Breast epithelium (tissue), 4 donors: ENCODE measurements at regions not wholly inside any gene's neighbourhood (a gene's known extent, or its start where the extent isn't known, plus 50 kb on each side); places are given as distances from the start of the nearest gene placed in this dataset.
"Not testable (repeated sequence)": the region's sequence is repeated elsewhere in the genome, so short reads cannot be mapped to it uniquely, and the experiment has no call there.

ENCODE experiments used
- DNase-seq, 2 donors: peaks; one replicate each; pipeline ENCODE4 v3.0.0-alpha.2; 2019; ENCODE audit warnings: low spot score in 2 of 2
- H3K27ac ChIP-seq, 2 donors: fragments of 200-600 bp; sonication (generic) in 1 of 2; one replicate each; pipeline ENCODE4 v1.5.1; 2016 to 2019; ENCODE audit warnings: mild to moderate bottlenecking in 1 of 2
- H3K27me3 ChIP-seq, 2 donors: fragments of 200-600 bp; sonication (generic) in 1 of 2; one replicate each; pipeline versions ENCODE4 v1.5.1 to v1.6.0; 2017 to 2019; ENCODE audit warnings: control low read depth in 1 of 2, mild to moderate bottlenecking in 1 of 2
- H3K36me3 ChIP-seq: fragments of 200-600 bp; one replicate; pipeline ENCODE4 v1.5.1; 2019
- H3K4me1 ChIP-seq, 2 donors: fragments of 200-600 bp; sonication (generic); one replicate each; pipeline ENCODE4 v1.5.1; 2016 to 2019; ENCODE audit warnings: control low read depth in 1 of 2
- H3K4me3 ChIP-seq, 3 donors: fragments of 200-600 bp; sonication (generic); 1 replicate in 2 of 3; 2 replicates in 1 of 3; pipeline ENCODE4 v1.5.1; 2016 to 2019; ENCODE audit warnings: mild to moderate bottlenecking in 3 of 3, moderate library complexity in 2 of 3
- H3K9me3 ChIP-seq, 2 donors: fragments of 200-600 bp; sonication (generic) in 1 of 2; one replicate each; pipeline ENCODE4 v1.5.1; 2016 to 2019; ENCODE audit warnings: control low read depth in 1 of 2
- CTCF ChIP-seq, 3 donors: fragments of 450-650 bp; IDR thresholded peaks; one replicate each; pipeline ENCODE4 v1.5.1; 2016 to 2017; ENCODE audit warnings: antibody characterized with exemption in 3 of 3, mild to moderate bottlenecking in 3 of 3, moderate library complexity in 3 of 3
- POLR2A ChIP-seq: fragments of 450-650 bp; IDR thresholded peaks from one replicate; pipeline ENCODE4 v1.6.1; 2016; ENCODE audit warnings: antibody characterized with exemption, mild to moderate bottlenecking, moderate library complexity
- POLR2AphosphoS5 ChIP-seq, 3 donors: sonication (generic); formaldehyde crosslinking; IDR thresholded peaks; one replicate each; pipeline ENCODE4 v1.6.1; 2017; ENCODE audit warnings: antibody characterized with exemption in 3 of 3
- intact Hi-C: fragments of 100-400 bp; cut with DNase I; formaldehyde crosslinking; loops from one replicate; pipeline ENCODE4 v1.15.1; 2023; ENCODE audit warnings: low total_unique reads

GRCh38 chr4:152054731-152055130 is 293.9 kb upstream of the GATB start:
- H3K4me1 ChIP-seq: no peaks in the 10 kb centered on the region
- H3K4me3 ChIP-seq: no peak overlapping the region
- no peak for DNase-seq
- H3K36me3 ChIP-seq: no peaks in the 10 kb centered on the region
- peaks cover 0 to 13% of the 10 kb centered on the region in 2 donors for H3K9me3 ChIP-seq
- H3K27ac ChIP-seq: no peak overlapping the region
- intact Hi-C loops: no loop called here
- H3K27me3 ChIP-seq: no peaks in the 10 kb centered on the region
- TF ChIP-seq POLR2A: no peak
- TF ChIP-seq CTCF (IDR thresholded peaks at IDR 0.05): no peak
- TF ChIP-seq POLR2AphosphoS5 (IDR thresholded peaks at IDR 0.05): no peak

GRCh38 chr4:152052451-152053057 is 291.7 kb upstream of the GATB start:
- Histone ChIP-seq H3K4me3 (no peak overlapping the region), H3K27me3 (no peaks in the 10 kb centered on the region), H3K4me1 (no peaks in the 10 kb centered on the region), H3K36me3 (no peaks in the 10 kb centered on the region), H3K27ac (no peak overlapping the region), H3K9me3 (peaks cover 0 to 7% of the 10 kb centered on the region in 2 donors)
- intact Hi-C loops: no loop called here
- TF ChIP-seq POLR2A (no peak), POLR2AphosphoS5 (IDR thresholded peaks at IDR 0.05) (no peak), CTCF (IDR thresholded peaks at IDR 0.05) (no peak)
- no peak for DNase-seq

GRCh38 chr4:152051332-152051731 is 290.5 kb upstream of the GATB start:
- H3K9me3 ChIP-seq, H3K27me3 ChIP-seq, DNase-seq, H3K36me3 ChIP-seq, intact Hi-C loops, H3K4me1 ChIP-seq, H3K4me3 ChIP-seq, H3K27ac ChIP-seq: not testable (repeated sequence)

GRCh38 chr4:152050106-152050505 is 289.3 kb upstream of the GATB start:
- no peak for DNase-seq
- intact Hi-C loops: no loop called here
- H3K27me3 ChIP-seq: no peaks in the 10 kb centered on the region
- H3K36me3 ChIP-seq: no peaks in the 10 kb centered on the region
- no peaks in the 10 kb centered on the region for H3K9me3 ChIP-seq
- no peaks in the 10 kb centered on the region for H3K4me1 ChIP-seq
- no peak overlapping the region for H3K4me3 ChIP-seq
- TF ChIP-seq POLR2A: no peak
- TF ChIP-seq POLR2AphosphoS5 (IDR thresholded peaks at IDR 0.05): no peak
- no peak for TF ChIP-seq CTCF (IDR thresholded peaks at IDR 0.05)
- no peak overlapping the region for H3K27ac ChIP-seq

GRCh38 chr4:152047451-152047850 is 286.6 kb upstream of the GATB start:
- TF ChIP-seq POLR2AphosphoS5 (IDR thresholded peaks at IDR 0.05): no peak
- TF ChIP-seq CTCF (IDR thresholded peaks at IDR 0.05): no peak
- no peak for TF ChIP-seq POLR2A
- no peaks in the 10 kb centered on the region for H3K9me3 ChIP-seq

More at GRCh38 chr4:152047451-152047850, 286.6 kb upstream of the GATB start:
- intact Hi-C loops: no loop called here
- Histone ChIP-seq H3K27me3 (no peaks in the 10 kb centered on the region), H3K27ac (no peak overlapping the region), H3K36me3 (no peaks in the 10 kb centered on the region), H3K4me1 (no peaks in the 10 kb centered on the region), H3K4me3 (no peak overlapping the region)
- DNase-seq: no peak
